Spleen (tissue), 7 donors: ENCODE measurements at regions not wholly inside any gene's neighbourhood (a gene's known extent, or its start where the extent isn't known, plus 50 kb on each side); places are given as distances from the start of the nearest gene placed in this dataset.

Source experiments
- CTCF ChIP-seq, 11 experiments: fragments of 200-600 bp in 7 of 11; fragments of 450-650 bp in 4 of 11; sonication (generic) in 4 of 11; IDR thresholded peaks in 8 of 11; conservative IDR thresholded peaks in 3 of 11; 1 replicate in 7 of 11; 2 replicates in 4 of 11; pipeline versions ENCODE4 v1.4.0 to v1.8.0; 2016 to 2021; ENCODE audit warnings: antibody characterized with exemption in 11 of 11, inconsistent platforms in 4 of 11, mild to moderate bottlenecking in 1 of 11
- POLR2A ChIP-seq, 3 donors: fragments of 450-650 bp; IDR thresholded peaks; one replicate each; pipeline ENCODE4 v1.5.1; 2017; ENCODE audit warnings: antibody characterized with exemption in 3 of 3, mild to moderate bottlenecking in 1 of 3
- POLR2AphosphoS5 ChIP-seq, 3 donors: sonication (generic); formaldehyde crosslinking; IDR thresholded peaks; one replicate each; pipeline ENCODE4 v1.5.1; 2017; ENCODE audit warnings: antibody characterized with exemption in 3 of 3
- donor health status: DM: no; HTN: no; CAD: no; lungs with moderate emphysema.
- donor health status: DM: no; HTN: no; CAD: no.
- donor health status: DM: no; HTN: no; CAD: no.

GRCh38 chr16:22642416-22643088 is 131.9 kb downstream of the NPIPB5 start:
- TF ChIP-seq CTCF (IDR thresholded peaks at IDR 0.05 in 8 of 11, conservative IDR thresholded peaks at IDR 0.05 in 3 of 11) (no peak), POLR2A (IDR thresholded peaks at IDR 0.05) (no peak), POLR2AphosphoS5 (IDR thresholded peaks at IDR 0.05) (no peak)
